ENCODE measurements at regions not wholly inside any gene's neighbourhood (a gene's known extent, or its start where the extent isn't known, plus 50 kb on each side); places are given as distances from the start of the nearest gene placed in this dataset.

DNA sequence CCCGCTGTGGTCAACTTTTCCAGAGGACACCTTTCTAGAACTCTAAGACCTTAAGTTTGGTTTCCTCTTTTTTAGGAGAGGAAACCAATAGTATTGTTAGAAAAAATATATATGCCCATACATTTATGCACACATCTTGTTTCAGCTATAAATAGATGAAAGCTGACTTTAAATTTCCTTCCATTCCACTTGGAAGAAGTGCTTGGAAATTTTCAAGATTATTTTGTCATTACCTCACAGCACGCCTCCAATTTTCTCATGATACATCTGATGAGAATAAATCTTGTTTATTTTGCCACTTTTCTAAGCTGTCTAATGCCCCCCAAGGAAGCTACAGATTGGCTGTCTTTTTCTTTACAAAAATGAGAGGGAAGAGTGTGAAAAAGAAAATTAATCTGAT lies 65.8 kb downstream of the NIBAN1 start:
- TF ChIP-seq Cebpa-rat (IDR thresholded peaks at IDR 0.05), result no peak
- no peaks in the 10 kb centered on the region for H3K36me3 ChIP-seq
- H3K4me2 ChIP-seq, result no peak overlapping the region
- H3K4me1 ChIP-seq, result peaks cover 0 to 32% (median 4%) of the 10 kb centered on the region in 10 experiments; a peak in 10 of 20 replicates
- no peaks in the 10 kb centered on the region for H3K27me3 ChIP-seq
- no peak overlapping the region for H3K9ac ChIP-seq
- no peak overlapping the region for H3K4me3 ChIP-seq
- H4K20me1 ChIP-seq, result no peaks in the 10 kb centered on the region
- H3K9me3 ChIP-seq (replicated peaks in 1 of 11), result no peaks in the 10 kb centered on the region
- H3K27ac ChIP-seq, result no peak overlapping the region

GRCh38 chr1:184907500-184907899 lies 66.8 kb downstream of the NIBAN1 start:
- Histone ChIP-seq H3K4me1 (peaks cover 0 to 32% (median 4%) of the 10 kb centered on the region in 10 experiments; a peak in 10 of 20 replicates), H3K9me3 (replicated peaks in 1 of 11) (no peaks in the 10 kb centered on the region), H3K27ac (no peak overlapping the region), H3K4me3 (no peak overlapping the region), H4K20me1 (no peaks in the 10 kb centered on the region), H3K36me3 (no peaks in the 10 kb centered on the region), H3K4me2 (no peak overlapping the region), H3K27me3 (no peaks in the 10 kb centered on the region), H3K9ac (no peak overlapping the region)
- no peak for TF ChIP-seq Cebpa-rat (IDR thresholded peaks at IDR 0.05)

- Histone ChIP-seq H3K4me1 (peaks cover 0 to 32% (median 4%) of the 10 kb centered on the region in 10 experiments; a peak in 10 of 20 replicates), H3K4me2 (peak overlapping the region in 4 of 11 experiments; percentile 5 to 77 (median 40); a peak in 5 of 22 replicates), H3K27ac (no peak overlapping the region; a peak in 1 of 22 replicates), H3K9ac (no peak overlapping the region), H4K20me1 (no peaks in the 10 kb centered on the region), H3K4me3 (no peak overlapping the region), H3K36me3 (no peaks in the 10 kb centered on the region), H3K9me3 (replicated peaks in 1 of 11) (no peaks in the 10 kb centered on the region), H3K27me3 (no peaks in the 10 kb centered on the region)
- TF ChIP-seq Cebpa-rat (IDR thresholded peaks at IDR 0.05), result no peak
These were observed 67.5 kb downstream of the NIBAN1 start for GRCh38 chr1:184906761-184907160.

DNA sequence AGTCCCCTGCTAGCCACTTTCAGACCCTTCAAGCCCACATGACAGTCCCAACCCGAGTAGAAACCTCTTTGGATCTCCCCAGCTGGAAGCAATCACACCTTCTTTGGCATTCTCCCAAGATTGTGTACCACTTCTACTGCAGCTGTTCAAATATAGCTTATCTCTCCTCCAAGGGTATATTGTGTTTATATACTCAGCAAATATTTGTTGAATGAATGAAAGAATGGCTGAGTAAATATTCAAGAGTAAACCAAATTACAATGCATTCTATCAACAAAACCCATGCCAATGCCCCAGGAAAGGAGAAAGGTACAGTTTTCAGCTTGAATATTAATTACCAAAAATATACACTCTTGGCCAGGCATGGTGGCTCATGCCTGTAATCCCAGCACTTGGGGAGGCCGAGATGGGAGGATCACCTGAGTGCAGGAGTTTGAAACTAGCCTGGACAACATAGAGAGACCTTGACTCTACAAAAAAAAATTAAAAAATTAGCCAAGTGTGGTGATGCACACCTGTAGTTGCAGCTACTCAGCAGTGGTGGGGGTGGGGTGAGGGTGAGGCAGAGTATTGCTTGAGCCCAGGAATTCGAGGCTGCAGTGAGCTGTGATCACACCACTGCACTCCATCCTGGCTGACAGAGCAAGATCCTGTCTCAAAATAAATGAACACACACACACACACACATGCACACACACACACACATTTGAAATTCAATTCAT lies 68.5 kb downstream of the NIBAN1 start:
- no peak overlapping the region for H3K9ac ChIP-seq
- H3K4me1 ChIP-seq, result peaks cover 0 to 32% (median 4%) of the 10 kb centered on the region in 10 experiments; a peak in 10 of 20 replicates
- peak overlapping the region in 3 of 11 experiments; percentile 55 to 64 (median 62); a peak in 3 of 22 replicates for H3K27ac ChIP-seq
- H4K20me1 ChIP-seq, result no peaks in the 10 kb centered on the region
- no peaks in the 10 kb centered on the region for H3K27me3 ChIP-seq
- no peak for TF ChIP-seq Cebpa-rat (IDR thresholded peaks at IDR 0.05)
- H3K36me3 ChIP-seq, result no peaks in the 10 kb centered on the region
- H3K4me2 ChIP-seq, result peak overlapping the region in 4 of 11 experiments; percentile 12 to 77 (median 43); a peak in 7 of 22 replicates
- no peak overlapping the region for H3K4me3 ChIP-seq
- no peaks in the 10 kb centered on the region for H3K9me3 ChIP-seq (replicated peaks in 1 of 11)

DNA sequence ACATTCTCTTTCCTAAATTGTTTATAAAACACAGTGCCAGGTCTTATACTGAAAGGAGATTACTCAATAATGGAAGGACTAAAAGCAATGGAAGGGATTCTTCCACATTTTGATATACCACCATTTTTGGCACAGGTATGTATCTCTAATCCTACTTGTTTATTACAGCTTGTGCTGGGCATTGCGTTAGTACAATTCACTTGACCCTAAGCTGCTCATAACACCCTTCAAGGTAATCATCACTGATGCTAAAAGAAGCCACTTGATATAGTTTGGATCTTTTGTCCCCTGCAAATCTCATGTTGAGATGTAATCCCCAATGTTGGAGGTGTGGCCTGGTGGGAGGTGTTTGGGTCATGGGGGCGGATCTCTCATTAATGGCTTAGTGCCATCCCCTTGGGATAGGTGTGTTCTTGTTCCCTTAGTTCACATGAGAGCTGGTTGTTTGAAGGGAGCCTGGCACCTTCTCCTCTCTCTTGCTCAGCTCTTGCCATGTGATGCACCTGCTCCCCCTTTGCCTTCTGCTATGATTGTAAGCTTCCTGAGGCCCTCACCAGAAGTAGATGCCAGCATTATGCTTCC lies 71.1 kb downstream of the NIBAN1 start:
- Histone ChIP-seq H3K9me3 (replicated peaks in 1 of 11) (no peaks in the 10 kb centered on the region), H3K27ac (no peak overlapping the region), H3K4me3 (no peak overlapping the region), H3K4me1 (peaks cover 0 to 32% (median 4%) of the 10 kb centered on the region in 10 experiments; a peak in 10 of 20 replicates), H3K9ac (no peak overlapping the region), H3K27me3 (no peaks in the 10 kb centered on the region), H3K4me2 (no peak overlapping the region), H4K20me1 (no peaks in the 10 kb centered on the region), H3K36me3 (peaks cover 0 to 13% (median 0%) of the 10 kb centered on the region in 11 experiments; a peak in 4 of 22 replicates)
- TF ChIP-seq Cebpa-rat (IDR thresholded peaks at IDR 0.05), result no peak

- Histone ChIP-seq H3K4me1 (peaks cover 0 to 15% (median 4%) of the 10 kb centered on the region in 10 experiments; a peak in 10 of 20 replicates), H4K20me1 (no peaks in the 10 kb centered on the region), H3K36me3 (peaks cover 0 to 29% (median 0%) of the 10 kb centered on the region in 11 experiments; a peak in 5 of 22 replicates), H3K27me3 (no peaks in the 10 kb centered on the region), H3K9ac (no peak overlapping the region), H3K9me3 (replicated peaks in 1 of 11) (0 out of 22 replicates have a peak, but pooled peaks cover 0 to 9% (median 0%) of the 10 kb centered on the region in 11 experiments), H3K27ac (no peak overlapping the region), H3K4me2 (no peak overlapping the region), H3K4me3 (no peak overlapping the region)
- no peak for TF ChIP-seq Cebpa-rat (IDR thresholded peaks at IDR 0.05)
These were observed 73.8 kb downstream of the NIBAN1 start for GRCh38 chr1:184900507-184900906.

GRCh38 chr1:184896000-184896399 lies 78.3 kb downstream of the NIBAN1 start:
- H3K9ac ChIP-seq, result no peak overlapping the region
- no peaks in the 10 kb centered on the region for H4K20me1 ChIP-seq
- no peak for TF ChIP-seq Cebpa-rat (IDR thresholded peaks at IDR 0.05)
- H3K27me3 ChIP-seq, result no peaks in the 10 kb centered on the region
- H3K4me1 ChIP-seq, result peaks cover 0 to 11% (median 0%) of the 10 kb centered on the region in 10 experiments; a peak in 3 of 20 replicates
- 0 out of 22 replicates have a peak, but pooled peaks cover 0 to 9% (median 0%) of the 10 kb centered on the region in 11 experiments for H3K9me3 ChIP-seq (replicated peaks in 1 of 11)
- H3K4me2 ChIP-seq, result no peak overlapping the region
- peaks cover 0 to 29% (median 0%) of the 10 kb centered on the region in 11 experiments; a peak in 5 of 22 replicates for H3K36me3 ChIP-seq
- no peak overlapping the region for H3K27ac ChIP-seq
- H3K4me3 ChIP-seq, result no peak overlapping the region

- no peak overlapping the region for H3K27ac ChIP-seq
- peaks cover 0 to 32% (median 0%) of the 10 kb centered on the region in 11 experiments; a peak in 5 of 22 replicates for H3K36me3 ChIP-seq
- H4K20me1 ChIP-seq, result no peaks in the 10 kb centered on the region
- no peak for TF ChIP-seq Cebpa-rat (IDR thresholded peaks at IDR 0.05)
- H3K4me3 ChIP-seq, result no peak overlapping the region
- no peaks in the 10 kb centered on the region for H3K27me3 ChIP-seq
- H3K4me2 ChIP-seq, result no peak overlapping the region
- no peak overlapping the region for H3K9ac ChIP-seq
- 0 out of 22 replicates have a peak, but pooled peaks cover 0 to 9% (median 0%) of the 10 kb centered on the region in 11 experiments for H3K9me3 ChIP-seq (replicated peaks in 1 of 11)
- peaks cover 0 to 11% (median 0%) of the 10 kb centered on the region in 10 experiments; a peak in 3 of 20 replicates for H3K4me1 ChIP-seq
These were observed 79.2 kb downstream of the NIBAN1 start for GRCh38 chr1:184895086-184895485.

GRCh38 chr1:184893695-184894094 lies 80.6 kb downstream of the NIBAN1 start:
- no peaks in the 10 kb centered on the region for H4K20me1 ChIP-seq

More at GRCh38 chr1:184893695-184894094, 80.6 kb downstream of the NIBAN1 start:
- peaks cover 0 to 37% (median 0%) of the 10 kb centered on the region in 11 experiments; a peak in 5 of 22 replicates for H3K36me3 ChIP-seq
- no peaks in the 10 kb centered on the region for H3K27me3 ChIP-seq
- TF ChIP-seq Cebpa-rat (IDR thresholded peaks at IDR 0.05), result no peak
- 0 out of 22 replicates have a peak, but pooled peaks cover 0 to 9% (median 0%) of the 10 kb centered on the region in 11 experiments for H3K9me3 ChIP-seq (replicated peaks in 1 of 11)
- no peak overlapping the region for H3K4me2 ChIP-seq
- no peak overlapping the region for H3K9ac ChIP-seq
- H3K27ac ChIP-seq, result no peak overlapping the region
- H3K4me1 ChIP-seq, result peaks cover 0 to 11% (median 0%) of the 10 kb centered on the region in 10 experiments; a peak in 3 of 20 replicates
- H3K4me3 ChIP-seq, result no peak overlapping the region
